OCI-LY1 (cell line): ENCODE measurements at regions not wholly inside any gene's neighbourhood (a gene's known extent, or its start where the extent isn't known, plus 50 kb on each side); places are given as distances from the start of the nearest gene placed in this dataset.

ENCODE experiments used
- CTCF ChIP-seq: fragments of 200-600 bp; sonication (generic), shearing (Covaris generic); IDR thresholded peaks from 2 replicates; pipeline ENCODE4 v1.5.1; 2017; ENCODE audit warnings: mild to moderate bottlenecking, antibody characterized with exemption, low read length, moderate library complexity, mixed read lengths
- EZH2 ChIP-seq: fragments of 200-600 bp; sonication (generic), shearing (Covaris generic); IDR thresholded peaks from 2 replicates; pipeline ENCODE4 v1.8.0; 2017; ENCODE audit warnings: borderline replicate concordance, mixed run types, mild to moderate bottlenecking, antibody characterized with exemption, low read length, moderate library complexity, mixed read lengths

DNA sequence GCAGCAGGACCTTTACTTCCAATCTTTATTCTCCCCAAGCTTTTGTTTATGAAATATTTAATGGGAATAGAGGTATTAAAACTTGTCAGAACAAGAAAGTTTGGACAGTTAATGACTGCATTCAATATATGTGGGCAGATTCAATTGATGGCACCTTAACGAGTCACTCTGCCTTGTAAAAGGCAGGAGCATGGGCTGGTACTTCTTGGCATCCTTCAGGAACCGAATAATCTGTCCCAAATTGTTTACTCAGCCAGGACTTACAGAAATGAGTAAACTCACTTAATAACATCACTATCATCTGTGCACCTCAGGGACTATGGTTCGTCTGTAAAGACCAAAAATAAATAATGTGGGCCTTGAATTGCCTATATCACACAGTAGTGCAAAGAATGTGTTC, 1280.3 kb upstream of the TMEFF2 start:
- TF ChIP-seq CTCF = no peak
- TF ChIP-seq EZH2 = no peak
